ENCODE measurements at regions not wholly inside any gene's neighbourhood (a gene's known extent, or its start where the extent isn't known, plus 50 kb on each side); places are given as distances from the start of the nearest gene placed in this dataset.
"Not testable (repeated sequence)": the region's sequence is repeated elsewhere in the genome, so short reads cannot be mapped to it uniquely, and the experiment has no call there.

- no peak for DNase-seq (ENCODE audit: low read depth)
- TF ChIP-seq CTCF (IDR thresholded peaks at IDR 0.05; ENCODE audit: insufficient read depth, low read length) = no peak
- H3K4me3 ChIP-seq (ENCODE audit: low read depth, low read length) = no peak overlapping the region
These were observed 504.5 kb upstream of the ITGA1 start for GRCh38 chr5:52283221-52283620.

- DNase-seq (ENCODE audit: low read depth) = no peak
- no peak overlapping the region for H3K4me3 ChIP-seq (ENCODE audit: low read depth, low read length)
- no peak for TF ChIP-seq CTCF (IDR thresholded peaks at IDR 0.05; ENCODE audit: insufficient read depth, low read length)
These were observed 486.9 kb upstream of the ITGA1 start for GRCh38 chr5:52300703-52301372.

- not testable (repeated sequence) for H3K4me3 ChIP-seq (ENCODE audit: low read depth, low read length); DNase-seq (ENCODE audit: low read depth)
These were observed 482.9 kb upstream of the ITGA1 start for GRCh38 chr5:52304816-52305215.

- TF ChIP-seq CTCF (IDR thresholded peaks at IDR 0.05; ENCODE audit: insufficient read depth, low read length) = no peak
- DNase-seq (ENCODE audit: low read depth) = no peak
- no peak overlapping the region for H3K4me3 ChIP-seq (ENCODE audit: low read depth, low read length)
These were observed 459.4 kb upstream of the ITGA1 start for GRCh38 chr5:52328220-52328806.

- no peak overlapping the region for H3K4me3 ChIP-seq (ENCODE audit: low read depth, low read length)
- TF ChIP-seq CTCF (IDR thresholded peaks at IDR 0.05; ENCODE audit: insufficient read depth, low read length) = no peak
- no peak for DNase-seq (ENCODE audit: low read depth)
These were observed 456.0 kb upstream of the ITGA1 start for GRCh38 chr5:52331725-52332124.

- TF ChIP-seq CTCF (IDR thresholded peaks at IDR 0.05; ENCODE audit: insufficient read depth, low read length) = no peak
- no peak for DNase-seq (ENCODE audit: low read depth)
- H3K4me3 ChIP-seq (ENCODE audit: low read depth, low read length) = no peak overlapping the region
These were observed 453.3 kb upstream of the ITGA1 start for GRCh38 chr5:52334367-52334766.

- no peak for TF ChIP-seq CTCF (IDR thresholded peaks at IDR 0.05; ENCODE audit: insufficient read depth, low read length)
- no peak for DNase-seq (ENCODE audit: low read depth)
- no peak overlapping the region for H3K4me3 ChIP-seq (ENCODE audit: low read depth, low read length)
These were observed 448.4 kb upstream of the ITGA1 start for GRCh38 chr5:52339285-52339684.

Measured in fibroblast of the aortic adventitia (primary cell).